Gastrocnemius medialis (tissue), 4 donors: ENCODE measurements at regions not wholly inside any gene's neighbourhood (a gene's known extent, or its start where the extent isn't known, plus 50 kb on each side); places are given as distances from the start of the nearest gene placed in this dataset.

Experiments used
- ATAC-seq, 2 donors: fragments of 150-250 bp; one replicate each; pipeline ENCODE4 v1.9.1; 2016
- DNase-seq, 2 donors: peaks; one replicate each; pipeline ENCODE4 v3.0.0-alpha.2; 2019
- H3K27ac ChIP-seq, 4 donors: fragments of 200-600 bp; sonication (generic); 1 replicate in 1 of 4; 2 replicates in 3 of 4; pipeline ENCODE4 v1.5.1; 2016 to 2018; ENCODE audit warnings: mild to moderate bottlenecking in 2 of 4, moderate library complexity in 1 of 4
- H3K27me3 ChIP-seq, 3 donors: fragments of 200-600 bp; sonication (generic) in 2 of 3; 1 replicate in 1 of 3; 2 replicates in 2 of 3; pipeline versions ENCODE4 v1.5.1 to v1.6.0; 2016 to 2019; ENCODE audit warnings: mild to moderate bottlenecking in 1 of 3, moderate library complexity in 1 of 3
- H3K36me3 ChIP-seq, 2 donors: fragments of 200-600 bp; sonication (generic) in 1 of 2; one replicate each; pipeline ENCODE4 v1.5.1; 2017 to 2018
- H3K4me1 ChIP-seq, 2 donors: fragments of 200-600 bp; sonication (generic) in 1 of 2; one replicate each; pipeline ENCODE4 v1.5.1; 2016 to 2017; ENCODE audit warnings: mild to moderate bottlenecking in 2 of 2
- H3K4me3 ChIP-seq, 4 donors: fragments of 200-600 bp; sonication (generic) in 3 of 4; 1 replicate in 1 of 4; 2 replicates in 3 of 4; pipeline ENCODE4 v1.5.1; 2016 to 2019; ENCODE audit warnings: mild to moderate bottlenecking in 2 of 4
- H3K9me3 ChIP-seq, 3 donors: fragments of 200-600 bp; sonication (generic) in 2 of 3; 1 replicate in 1 of 3; 2 replicates in 2 of 3; pipeline ENCODE4 v1.5.1; 2016 to 2019
- CTCF ChIP-seq, 5 experiments: fragments of 450-650 bp in 3 of 5; fragments of 200-600 bp in 2 of 5; sonication (generic) in 2 of 5; IDR thresholded peaks in 4 of 5; conservative IDR thresholded peaks in 1 of 5; 1 replicate in 4 of 5; 2 replicates in 1 of 5; pipeline ENCODE4 v1.5.1; 2016 to 2019; ENCODE audit warnings: antibody characterized with exemption in 5 of 5, mild to moderate bottlenecking in 3 of 5, moderate library complexity in 3 of 5
- POLR2A ChIP-seq, 2 donors: fragments of 450-650 bp; IDR thresholded peaks; one replicate each; pipeline ENCODE4 v1.6.1; 2017; ENCODE audit warnings: antibody characterized with exemption in 2 of 2, mild to moderate bottlenecking in 2 of 2, moderate library complexity in 2 of 2
- in situ Hi-C, 4 donors: fragments of 200-750 bp; cut with MboI; loops; one replicate each; pipeline versions ENCODE4 v1.15.0 to v1.8.0; 2017; ENCODE audit warnings: low sequenced_read_pairs in 4 of 4
- intact Hi-C: fragments of 100-400 bp; cut with DNase I; formaldehyde crosslinking; loops from one replicate; pipeline ENCODE4 v1.15.1; 2023; ENCODE audit warnings: low total_unique reads

- ATAC-seq (no peak), DNase-seq (no peak)
- intact Hi-C loops: no loop called here
- in situ Hi-C loops: no loop called here
- H3K9me3 ChIP-seq: no peaks in the 10 kb centered on the region
- H3K36me3 ChIP-seq: no peaks in the 10 kb centered on the region
- H3K27ac ChIP-seq: peak overlapping the region; percentile 56 to 75 (median 66)
- TF ChIP-seq CTCF (IDR thresholded peaks at IDR 0.05 in 4 of 5, conservative IDR thresholded peaks at IDR 0.05 in 1 of 5) (no peak), POLR2A (IDR thresholded peaks at IDR 0.05) (no peak)
- H3K4me3 ChIP-seq: no peak overlapping the region
- H3K4me1 ChIP-seq: peaks cover 4 to 10% of the 10 kb centered on the region in 2 donors
- peaks cover 0 to 5% (median 0%) of the 10 kb centered on the region in 3 donors for H3K27me3 ChIP-seq
Observed at GRCh38 chr20:23257106-23257761, 93.4 kb upstream of the NXT1 start.

- intact Hi-C loops: no loop called here
- H3K27ac ChIP-seq: peak overlapping the region in 2 of 4 donors; percentile 31 to 56
Observed at GRCh38 chr20:23255716-23256385, 94.7 kb upstream of the NXT1 start.

GRCh38 chr20:23255106-23255505 lies 95.5 kb upstream of the NXT1 start:
- Histone ChIP-seq H3K9me3 (no peaks in the 10 kb centered on the region), H3K27me3 (peaks cover 0 to 5% (median 0%) of the 10 kb centered on the region in 3 donors), H3K4me1 (peaks cover 4 to 10% of the 10 kb centered on the region in 2 donors), H3K4me3 (no peak overlapping the region), H3K36me3 (no peaks in the 10 kb centered on the region), H3K27ac (no peak overlapping the region)
- TF ChIP-seq POLR2A (IDR thresholded peaks at IDR 0.05) (no peak), CTCF (IDR thresholded peaks at IDR 0.05 in 4 of 5, conservative IDR thresholded peaks at IDR 0.05 in 1 of 5) (no peak)
- ATAC-seq: no peak
- in situ Hi-C loops: no loop called here
- no peak for DNase-seq
- intact Hi-C loops: no loop called here

More at GRCh38 chr20:23255716-23256385, 94.7 kb upstream of the NXT1 start:
- H3K4me3 ChIP-seq: no peak overlapping the region
- H3K36me3 ChIP-seq: no peaks in the 10 kb centered on the region
- H3K27me3 ChIP-seq: peaks cover 0 to 5% (median 0%) of the 10 kb centered on the region in 3 donors
- TF ChIP-seq POLR2A (IDR thresholded peaks at IDR 0.05) (no peak), CTCF (IDR thresholded peaks at IDR 0.05 in 4 of 5, conservative IDR thresholded peaks at IDR 0.05 in 1 of 5) (no peak)
- H3K9me3 ChIP-seq: no peaks in the 10 kb centered on the region
- H3K4me1 ChIP-seq: peaks cover 4 to 10% of the 10 kb centered on the region in 2 donors
- DNase-seq (no peak), ATAC-seq (no peak)
- in situ Hi-C loops: no loop called here

- Histone ChIP-seq H3K4me1 (peaks cover 4 to 10% of the 10 kb centered on the region in 2 donors), H3K9me3 (no peaks in the 10 kb centered on the region), H3K27me3 (peaks cover 0 to 5% (median 0%) of the 10 kb centered on the region in 3 donors), H3K4me3 (no peak overlapping the region), H3K27ac (no peak overlapping the region), H3K36me3 (no peaks in the 10 kb centered on the region)
- no peak for ATAC-seq
- no peak for DNase-seq
- TF ChIP-seq CTCF (IDR thresholded peaks at IDR 0.05 in 4 of 5, conservative IDR thresholded peaks at IDR 0.05 in 1 of 5) (no peak), POLR2A (IDR thresholded peaks at IDR 0.05) (no peak)
- intact Hi-C loops: no loop called here
- in situ Hi-C loops: no loop called here
Observed at GRCh38 chr20:23254505-23254904, 96.1 kb upstream of the NXT1 start.
